DMS79 treated with DMSO at 0.1 percent for 48 hours (cell line): ENCODE measurements at regions not wholly inside any gene's neighbourhood (a gene's known extent, or its start where the extent isn't known, plus 50 kb on each side); places are given as distances from the start of the nearest gene placed in this dataset.
A peak's percentile ranks its signal among the peaks of the same experiment; 100 is the strongest.

Source experiments
- DNase-seq: peaks from one replicate; lab custom pipeline; 2025; lab: John Stamatoyannopoulos, UW

DNA sequence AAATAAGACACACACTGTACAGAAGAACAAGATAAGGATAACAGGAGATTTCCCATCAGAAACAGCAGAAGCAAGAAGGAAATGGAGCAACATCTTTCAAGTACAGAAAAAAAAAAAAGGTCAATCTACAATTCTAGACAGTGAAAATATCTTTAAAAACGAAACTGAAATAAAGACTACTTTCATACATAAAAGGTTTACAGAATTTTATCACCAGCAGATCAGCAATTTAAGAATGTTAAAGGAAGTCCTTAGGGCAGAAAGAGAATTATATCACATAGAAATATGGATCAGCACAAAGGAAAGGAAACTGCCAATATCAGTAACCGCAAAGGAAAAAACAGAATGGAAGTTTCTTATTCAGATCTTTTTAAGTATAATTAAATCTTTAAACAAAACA is 931.0 kb downstream of the EPHA4 start:
- DNase-seq, result no peak

DNA sequence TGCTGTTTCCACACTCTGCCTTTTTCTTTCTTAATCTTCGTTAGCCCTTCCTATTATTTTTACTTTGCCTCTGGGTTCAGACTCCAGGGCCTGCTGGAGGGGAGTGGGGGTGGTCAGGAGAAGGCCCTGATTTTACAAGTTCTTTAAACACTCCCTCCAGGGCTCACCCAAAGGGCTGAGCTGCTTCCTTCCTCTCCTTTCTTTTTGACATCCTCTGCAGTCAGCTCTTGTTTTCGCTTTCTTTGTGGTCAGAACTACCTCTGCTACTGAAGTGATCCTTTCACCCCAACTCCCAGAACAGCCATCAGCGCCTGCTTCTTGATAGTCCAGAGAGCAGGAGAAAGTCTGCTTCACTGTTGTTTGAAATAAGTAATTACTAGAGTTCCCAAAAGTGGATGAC is 925.7 kb downstream of the EPHA4 start:
- DNase-seq, result no peak

DNA sequence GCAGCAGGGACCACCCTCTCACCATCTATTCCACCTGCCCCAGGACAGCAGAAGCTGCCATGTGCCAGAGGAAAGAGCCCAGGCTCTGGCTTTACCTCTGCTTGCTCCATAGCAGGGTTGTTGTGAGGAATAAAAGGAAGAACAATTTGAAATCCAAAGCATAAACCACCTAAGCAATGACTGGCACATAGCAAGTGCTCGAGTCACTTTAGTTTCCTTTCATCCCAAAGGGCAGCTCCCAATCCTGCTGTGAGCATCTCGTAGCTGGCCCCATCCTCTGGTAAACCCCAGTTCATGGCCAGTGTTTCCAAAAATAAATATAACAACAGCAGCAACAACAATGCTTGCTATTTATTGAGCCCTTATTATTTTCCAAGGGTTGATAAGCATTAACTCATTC is 923.5 kb downstream of the EPHA4 start:
- no peak for DNase-seq

DNA sequence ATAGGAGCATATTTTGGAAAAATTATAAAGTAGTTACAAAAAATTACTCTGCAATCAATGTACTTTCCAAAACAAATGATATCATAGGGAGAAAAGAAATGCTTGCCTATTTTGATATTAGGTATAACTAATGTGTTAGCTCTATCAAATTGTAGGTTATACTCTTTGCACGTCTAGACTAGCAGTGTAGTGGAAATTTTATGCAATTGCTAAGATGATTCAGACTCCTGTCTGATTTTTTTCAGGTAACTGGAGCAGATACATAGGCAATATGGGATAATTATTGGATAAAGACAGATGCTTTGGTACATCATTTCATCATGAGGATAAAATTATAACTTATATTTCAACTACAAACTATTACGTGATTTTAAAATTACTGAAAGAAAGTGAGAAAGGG is 918.3 kb downstream of the EPHA4 start:
- DNase-seq, result no peak

DNA sequence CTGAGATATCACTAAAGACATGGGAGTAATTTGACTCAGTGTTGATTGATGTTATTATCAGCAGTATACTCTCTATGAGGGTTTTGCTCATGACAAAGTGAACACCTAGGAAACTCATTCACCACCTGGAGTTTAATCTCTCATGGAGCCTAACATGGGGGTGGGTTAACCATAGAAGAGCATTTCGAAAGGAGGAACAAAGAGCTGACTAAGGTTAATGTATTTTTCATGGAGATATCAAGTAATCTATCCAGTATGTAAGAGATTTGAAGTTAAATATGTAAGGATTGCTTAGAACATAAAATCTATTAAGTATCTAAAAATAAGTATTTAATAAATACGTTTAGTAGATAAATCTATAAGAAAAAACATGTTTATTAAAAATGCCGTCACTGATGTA is 917.8 kb downstream of the EPHA4 start:
- DNase-seq, result no peak

DNA sequence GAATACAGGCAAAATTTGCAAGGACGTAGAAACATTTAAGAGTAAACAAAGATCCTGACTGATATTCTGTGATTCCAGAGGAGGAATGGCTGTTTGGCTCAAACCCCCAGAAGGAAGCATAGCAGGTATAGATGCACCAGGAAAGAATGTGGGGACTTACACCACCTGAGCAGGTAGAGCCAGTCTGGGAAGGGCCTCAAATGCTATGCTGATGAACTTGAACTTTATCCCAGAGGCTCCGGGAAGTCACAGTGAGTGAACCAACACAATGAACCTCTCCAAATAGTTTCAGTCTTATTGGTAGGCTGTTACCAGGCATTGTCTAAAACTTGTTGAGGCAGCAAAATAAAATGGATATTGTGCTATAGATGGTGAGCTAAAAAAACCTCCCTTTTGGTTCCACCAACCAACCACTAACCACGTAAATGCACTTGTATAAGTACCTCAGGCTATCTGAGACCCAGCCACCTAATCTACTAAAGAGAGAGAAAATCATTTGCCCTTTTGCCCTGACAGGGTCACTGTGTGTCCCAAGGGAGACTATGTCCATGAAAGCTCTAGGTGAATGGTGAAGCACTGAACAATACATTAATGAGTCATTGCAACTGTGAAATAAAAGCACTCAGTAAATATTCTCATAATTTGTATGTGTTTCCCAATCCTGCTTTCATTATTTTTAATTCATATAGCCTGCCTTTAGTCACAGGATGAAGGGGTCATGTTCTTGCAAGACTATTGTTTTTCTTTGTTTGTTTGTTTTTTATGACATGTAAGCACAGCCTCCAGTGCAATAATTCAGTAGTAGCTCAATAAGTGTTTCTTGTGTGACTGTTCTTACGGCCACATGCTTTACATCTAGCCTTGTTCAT is 911.6 kb downstream of the EPHA4 start:
- DNase-seq, result peak; percentile 26

DNA sequence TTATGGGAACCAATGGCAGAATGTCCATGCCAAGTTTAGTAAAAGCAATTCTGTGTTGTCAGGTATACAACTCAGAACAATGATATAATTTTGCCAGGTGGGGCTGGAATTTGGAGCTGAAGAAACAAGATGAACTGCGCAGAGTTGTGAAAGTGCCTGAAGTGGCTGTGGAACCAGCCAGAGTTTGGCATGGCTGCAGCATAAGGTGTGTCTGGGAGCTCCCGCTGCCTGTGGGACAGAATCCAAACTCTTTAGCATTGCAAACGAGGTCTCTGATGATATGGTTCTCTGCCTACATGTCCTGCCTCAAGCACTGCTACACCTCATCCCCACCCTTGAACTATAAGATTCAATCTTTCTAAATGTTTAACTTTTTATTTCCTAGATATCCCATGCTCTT is 909.7 kb downstream of the EPHA4 start:
- DNase-seq, result no peak

DNA sequence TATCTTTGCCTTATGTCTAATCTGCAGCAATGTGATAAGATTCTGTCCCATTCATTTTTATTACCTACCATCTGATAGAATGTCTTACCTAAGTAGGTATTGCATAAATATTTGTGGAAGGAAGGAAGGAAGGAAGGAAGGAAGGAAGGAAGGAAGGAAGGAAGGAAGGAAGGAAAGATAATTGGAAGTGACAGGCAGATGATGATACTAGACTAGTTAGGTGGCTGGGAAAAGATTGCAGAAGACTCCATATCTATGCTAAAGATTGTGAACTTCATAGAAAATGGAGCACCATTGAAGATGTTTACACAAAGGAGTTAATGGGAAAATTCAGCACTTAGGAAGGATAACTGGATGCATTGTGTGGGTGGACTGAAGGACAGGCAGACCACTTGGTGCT is 909.0 kb downstream of the EPHA4 start:
- no peak for DNase-seq

DNA sequence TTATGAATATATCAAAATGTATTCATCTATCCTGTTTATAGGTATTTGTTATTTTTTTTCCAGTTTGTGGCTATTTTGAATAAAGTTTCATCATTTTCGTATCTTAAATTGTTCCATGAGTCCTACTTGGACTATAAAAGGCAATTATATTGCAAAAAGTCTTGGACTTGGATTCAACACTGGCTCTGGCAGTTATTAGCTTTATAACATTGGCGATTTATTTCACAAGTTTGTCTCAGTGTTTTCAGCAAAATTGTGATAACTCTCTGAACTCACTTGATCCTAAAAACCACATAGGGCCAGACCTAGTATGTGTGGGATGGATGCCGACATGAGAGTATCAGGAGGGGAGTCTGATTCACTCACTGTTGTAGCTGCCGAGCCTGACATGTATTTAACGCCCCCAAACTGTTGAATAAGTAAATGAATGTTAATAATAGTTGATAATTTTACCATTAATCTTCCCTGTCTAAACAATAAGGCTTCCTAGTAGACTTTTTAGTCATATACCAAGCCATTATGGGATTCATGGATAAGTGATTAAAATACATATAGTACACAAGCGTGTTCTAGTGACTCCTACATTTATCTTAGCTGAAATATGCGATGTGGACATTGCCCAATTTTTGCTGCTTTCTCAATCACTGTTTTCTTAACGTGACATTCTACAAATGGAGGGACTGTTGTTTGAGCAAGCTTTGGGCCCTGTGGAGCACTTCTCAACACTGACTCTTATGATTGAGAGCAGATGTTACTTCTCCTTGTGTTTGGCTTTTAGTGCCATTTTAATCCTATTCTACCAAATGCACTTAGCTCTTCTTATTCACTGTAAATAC is 907.6 kb downstream of the EPHA4 start:
- DNase-seq, result peak; percentile 60

DNA sequence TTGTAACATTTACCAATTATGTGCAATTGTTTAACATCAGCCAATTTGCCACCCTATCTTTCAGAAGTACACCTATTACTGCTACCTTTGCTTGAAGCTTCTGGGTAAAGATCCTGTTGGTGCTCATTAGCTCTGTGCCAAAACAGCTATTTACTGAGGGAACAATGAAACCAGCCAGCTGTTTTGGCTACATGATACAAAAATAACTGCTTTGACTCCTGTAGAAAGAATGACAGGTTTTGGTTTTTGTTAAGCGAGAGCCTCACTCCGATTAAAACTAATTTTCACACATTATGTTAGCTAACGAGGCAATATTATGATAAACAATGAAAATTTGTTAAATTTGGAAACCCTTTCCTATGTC is 907.0 kb downstream of the EPHA4 start:
- peak; percentile 60 for DNase-seq

DNA sequence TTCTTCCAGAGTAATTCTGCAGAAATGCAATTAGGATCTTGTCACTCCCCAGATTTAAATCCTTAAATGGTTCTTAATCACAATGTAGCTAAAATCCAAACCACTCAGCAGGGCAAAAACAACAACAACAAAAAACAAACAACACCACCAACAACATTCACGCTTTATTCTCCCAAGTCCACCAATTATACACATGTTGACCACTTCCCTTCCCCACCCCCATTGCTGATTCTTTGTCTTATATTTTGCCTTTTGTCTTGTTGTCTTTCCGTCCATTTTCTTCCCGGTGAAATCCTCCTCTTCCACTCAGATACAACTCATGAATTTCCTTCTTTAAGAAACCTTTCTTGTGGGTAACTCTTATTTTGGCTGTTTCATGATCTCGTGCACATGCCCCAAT is 902.8 kb downstream of the EPHA4 start:
- DNase-seq, result no peak

DNA sequence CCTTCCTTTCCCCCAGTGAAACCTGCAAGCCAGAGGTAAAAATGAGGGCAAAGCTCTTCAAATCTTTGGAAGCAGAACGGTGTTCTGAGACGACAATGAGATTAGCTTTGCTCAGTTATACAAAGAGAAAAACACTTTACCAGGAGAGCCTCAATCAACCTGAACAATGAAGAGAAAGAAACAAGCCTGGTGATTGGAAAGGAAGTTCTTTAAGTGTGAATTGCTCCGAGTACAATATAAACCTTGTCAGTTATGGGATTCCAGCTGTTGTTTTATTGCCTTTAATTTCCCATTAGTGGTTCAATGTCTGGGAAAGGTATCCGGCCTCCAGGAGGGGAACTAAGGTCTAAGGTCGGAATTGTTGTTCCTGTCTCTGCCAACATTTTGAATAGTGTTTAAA is 901.6 kb downstream of the EPHA4 start:
- DNase-seq, result peak; percentile 84

DNA sequence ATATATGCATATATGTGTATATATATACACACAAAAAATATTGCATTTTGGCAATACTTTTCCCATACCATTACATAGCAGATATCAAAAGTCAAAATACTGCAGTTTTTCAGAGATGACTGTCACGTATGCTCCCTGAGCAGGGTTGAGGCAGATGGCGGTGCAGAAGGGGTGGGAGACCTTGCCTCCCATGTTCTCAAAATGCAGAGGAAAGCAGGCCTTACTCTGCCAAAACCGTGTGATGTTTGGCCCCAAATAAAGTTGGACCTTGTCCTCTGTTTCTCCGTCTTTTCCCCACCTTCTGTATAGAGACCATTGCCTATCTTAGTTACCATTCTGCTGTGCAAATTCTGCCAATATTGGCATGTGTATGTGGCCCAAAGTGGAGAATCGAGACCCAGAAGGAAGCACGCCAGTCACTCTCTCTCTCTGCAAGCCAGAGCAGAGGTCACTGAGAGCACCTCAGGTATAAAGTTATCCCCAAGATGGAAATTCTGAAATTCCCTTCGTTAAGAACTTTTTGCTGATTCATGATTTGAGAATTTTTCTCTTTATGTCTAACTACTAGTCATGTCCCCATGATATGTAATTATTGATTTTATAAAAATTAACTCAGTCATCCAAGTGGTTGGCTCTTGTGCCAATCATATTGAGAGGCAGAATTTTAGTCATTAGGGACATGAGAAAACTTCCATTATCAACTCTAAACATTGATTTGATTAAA is 898.8 kb downstream of the EPHA4 start:
- DNase-seq, result no peak

DNA sequence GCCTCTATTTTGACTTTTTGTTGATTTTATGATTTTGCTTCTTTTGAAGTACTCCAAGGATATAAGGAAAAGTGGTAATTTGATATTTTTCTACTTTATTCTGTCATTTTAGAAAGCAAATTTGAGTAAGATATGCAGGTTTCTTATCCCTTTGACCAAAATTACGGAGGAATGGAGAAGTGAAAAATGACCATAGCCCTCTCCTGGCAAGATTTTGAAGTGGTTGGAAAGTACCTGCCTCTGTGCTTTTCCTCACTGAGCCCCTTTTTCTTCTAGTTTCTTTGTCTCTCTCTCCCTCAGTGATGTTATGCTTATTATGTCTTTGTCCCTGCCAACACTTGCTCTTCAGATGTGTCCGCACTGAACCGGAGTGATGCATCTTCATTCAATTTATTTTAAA is 898.1 kb downstream of the EPHA4 start:
- no peak for DNase-seq

DNA sequence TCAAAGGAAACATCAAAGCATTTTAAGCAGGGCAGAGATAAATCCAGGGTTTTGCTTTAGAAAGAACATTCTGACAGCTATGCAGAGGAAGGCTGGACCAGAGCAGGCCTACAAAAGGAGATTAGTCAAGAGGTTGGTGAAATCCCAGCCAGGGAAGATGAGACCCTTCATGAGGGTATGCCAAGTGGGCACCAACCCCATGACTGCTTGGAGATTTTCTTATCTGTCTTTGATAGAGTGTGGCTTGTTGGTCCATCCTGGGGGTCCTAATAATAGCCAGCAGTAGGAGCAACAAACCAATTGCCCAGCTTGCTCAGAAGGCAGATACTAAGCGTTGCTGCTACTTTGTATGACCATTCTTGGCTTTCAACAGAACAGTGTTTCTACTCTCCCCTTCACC is 895.4 kb downstream of the EPHA4 start:
- DNase-seq, result no peak

DNA sequence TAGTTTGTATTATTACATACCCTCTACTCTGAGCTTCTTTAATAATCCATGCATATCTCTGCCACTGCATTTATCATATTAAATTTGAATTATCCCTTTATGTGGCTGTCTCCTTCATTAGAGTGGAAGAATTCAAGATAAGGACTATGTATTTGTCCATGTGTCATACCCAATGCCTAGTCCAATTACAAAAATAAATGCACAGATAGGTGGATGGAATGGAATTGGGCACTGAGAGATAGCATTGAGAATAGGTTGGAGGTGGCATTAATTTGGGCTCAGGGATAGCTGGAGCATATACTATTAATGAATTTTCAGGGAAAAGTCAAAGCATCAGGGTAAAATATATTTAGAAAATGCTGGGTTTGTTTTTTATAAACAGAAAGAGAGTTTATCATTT is 893.2 kb downstream of the EPHA4 start:
- DNase-seq, result no peak

DNA sequence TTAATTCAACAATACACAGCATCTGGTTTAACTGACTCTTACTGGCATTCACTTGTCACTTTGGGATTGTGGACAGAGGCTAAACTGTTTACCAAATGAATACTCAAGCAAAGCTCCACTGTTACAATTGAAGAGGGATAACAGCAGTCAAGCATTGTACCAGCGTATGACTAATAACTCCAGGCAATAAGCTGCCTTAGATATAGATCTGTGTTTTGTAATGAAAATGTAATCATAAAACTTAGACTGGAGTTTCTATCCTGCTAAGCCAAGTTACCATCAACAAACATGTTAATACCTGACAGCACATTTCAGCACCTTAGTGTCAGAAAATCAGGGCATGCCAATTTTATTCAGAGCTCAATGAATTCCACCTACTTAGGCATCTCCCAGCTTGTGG is 889.5 kb downstream of the EPHA4 start:
- DNase-seq, result peak; percentile 17

DNA sequence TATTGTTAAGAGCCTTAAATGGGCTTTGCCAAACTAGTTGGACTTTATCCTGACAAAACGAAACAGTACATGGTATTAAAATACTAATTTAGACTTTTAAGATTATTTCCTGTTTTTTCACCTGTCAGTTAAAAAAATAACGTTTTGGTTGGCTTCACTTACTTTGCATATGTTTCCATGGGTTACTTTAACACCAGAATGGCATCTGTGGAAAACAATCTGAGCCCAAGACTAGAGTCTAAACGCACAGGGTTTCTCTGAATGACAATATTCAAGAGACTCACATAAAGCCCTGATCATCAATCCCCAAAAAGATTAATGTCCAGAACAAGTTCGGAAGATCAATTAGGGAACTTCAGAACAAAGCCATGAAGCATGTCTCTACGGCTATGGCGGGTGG is 888.0 kb downstream of the EPHA4 start:
- no peak for DNase-seq

DNA sequence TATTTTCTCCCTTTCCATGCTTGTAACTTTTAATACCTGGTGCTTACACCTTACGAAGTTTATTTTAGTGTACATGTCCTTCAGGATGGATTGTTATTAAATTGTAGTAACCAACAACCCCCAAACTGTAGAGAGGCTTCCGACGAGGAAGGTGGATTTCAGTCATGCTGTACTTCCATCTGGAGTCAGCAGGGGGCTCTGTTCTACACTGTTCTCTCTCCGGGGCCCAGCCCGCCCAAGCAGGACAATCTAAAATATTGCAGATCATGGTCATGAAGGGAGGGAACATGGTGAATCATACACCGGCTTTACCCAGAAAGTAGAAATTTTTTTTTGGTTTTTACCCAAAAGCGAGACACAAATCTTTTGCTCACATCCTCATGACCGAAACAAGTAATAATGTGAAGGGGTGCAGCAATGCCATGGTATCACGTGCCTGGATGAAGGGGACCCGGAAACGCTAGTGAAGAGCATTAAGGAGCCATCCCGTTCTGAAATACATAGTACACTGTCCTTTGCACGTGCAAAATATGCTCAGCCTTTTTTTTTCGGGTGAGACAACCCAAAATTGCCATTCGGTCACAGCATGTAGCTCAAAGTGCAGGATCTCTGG is 884.8 kb downstream of the EPHA4 start:
- no peak for DNase-seq

DNA sequence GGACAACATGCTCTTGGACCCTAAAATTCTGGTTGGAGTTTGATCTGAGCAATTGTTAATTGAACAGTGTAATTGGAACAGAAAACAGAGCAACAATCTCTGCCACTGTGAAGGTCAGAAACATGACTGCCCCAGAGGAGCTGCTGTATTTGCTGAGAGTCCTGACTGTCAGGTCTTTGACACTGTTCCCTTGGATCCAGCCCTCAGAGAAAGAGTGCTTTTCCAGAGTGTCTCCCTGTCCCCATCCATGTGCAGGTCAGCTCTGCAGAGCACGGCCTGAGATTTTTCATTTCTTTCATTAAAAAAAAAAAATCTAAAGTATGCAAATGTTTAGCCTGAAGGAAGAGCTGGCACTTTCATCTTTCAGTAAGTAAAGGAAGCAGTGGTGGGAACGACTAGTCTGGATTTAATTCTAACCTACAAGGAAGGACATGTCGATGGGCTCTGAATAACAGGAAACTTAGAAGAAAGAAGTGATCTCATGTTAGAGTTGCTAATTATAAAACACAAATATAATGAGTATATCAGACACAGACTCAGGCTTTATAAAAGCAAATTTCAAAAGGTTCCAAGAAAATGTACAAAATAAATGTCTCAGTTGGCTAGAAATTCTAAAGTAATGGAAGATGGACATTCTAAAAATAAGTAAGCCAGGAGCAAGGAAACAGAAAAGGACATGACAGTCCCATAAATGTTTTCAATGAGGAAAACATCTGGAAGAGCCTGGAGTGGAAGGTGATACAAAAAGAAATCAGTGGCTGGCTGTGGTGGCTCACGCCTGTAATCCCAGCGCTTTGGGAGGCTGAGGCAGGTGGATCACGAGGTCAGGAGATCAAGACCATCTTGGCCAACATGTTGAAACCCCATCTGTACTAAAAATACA is 876.5 kb downstream of the EPHA4 start:
- no peak for DNase-seq

DNA sequence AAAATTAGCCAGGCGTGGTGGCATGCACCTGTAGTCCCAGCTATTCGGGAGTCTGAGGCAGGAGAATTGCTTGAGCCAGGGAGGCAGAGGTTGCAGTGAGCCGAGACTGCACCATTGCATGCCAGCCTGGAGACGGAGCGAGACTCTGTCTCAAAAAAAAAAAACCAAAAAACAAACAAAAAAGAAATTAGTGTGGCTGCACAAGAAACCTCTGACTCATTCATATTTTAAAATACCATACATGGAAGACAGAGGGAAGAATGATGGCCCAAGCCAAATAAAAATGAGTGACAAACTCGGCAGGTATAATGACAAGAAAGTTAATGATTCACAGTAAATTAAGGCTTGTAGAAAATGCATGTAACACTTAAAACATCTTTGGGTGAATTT is 875.8 kb downstream of the EPHA4 start:
- no peak for DNase-seq
